ENCODE measurements at regions not wholly inside any gene's neighbourhood (a gene's known extent, or its start where the extent isn't known, plus 50 kb on each side); places are given as distances from the start of the nearest gene placed in this dataset.
"Not testable (repeated sequence)": the region's sequence is repeated elsewhere in the genome, so short reads cannot be mapped to it uniquely, and the experiment has no call there.

DNA sequence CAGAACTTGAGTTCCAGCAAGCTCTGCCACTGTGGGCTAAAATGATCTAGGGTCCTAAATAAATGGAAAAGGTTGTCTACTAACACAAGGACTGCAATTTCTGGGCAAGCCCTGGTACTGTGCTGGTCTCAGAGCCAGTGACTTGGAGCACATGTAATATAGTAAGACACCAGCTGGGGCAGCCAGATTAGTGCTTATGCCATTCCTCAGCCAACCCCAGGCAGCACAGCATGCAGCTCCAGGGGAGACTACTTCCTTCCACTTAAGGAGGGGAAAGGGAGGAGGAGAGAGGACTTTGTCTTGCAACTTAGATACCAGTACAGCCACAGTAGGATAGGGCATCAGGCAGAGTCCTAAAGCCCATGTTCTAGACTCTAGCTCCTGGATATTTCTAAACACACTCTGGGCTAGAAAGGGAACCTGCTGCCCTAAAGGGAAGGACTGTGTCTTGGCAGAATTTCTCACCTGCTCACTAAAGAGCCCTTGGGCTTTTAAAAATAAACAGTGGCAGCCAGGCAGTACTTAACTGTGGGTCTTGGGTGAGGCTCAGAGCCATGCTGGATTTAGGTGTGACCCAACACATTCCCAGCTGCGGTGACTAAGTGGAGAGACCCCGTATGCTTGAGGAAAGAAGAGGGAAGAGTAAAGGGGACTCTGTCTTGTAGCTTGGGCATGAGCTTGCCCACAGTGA is 223.7 kb upstream of the BCHE start:
- DNase-seq (ENCODE audit: low spot score): no peak

DNA sequence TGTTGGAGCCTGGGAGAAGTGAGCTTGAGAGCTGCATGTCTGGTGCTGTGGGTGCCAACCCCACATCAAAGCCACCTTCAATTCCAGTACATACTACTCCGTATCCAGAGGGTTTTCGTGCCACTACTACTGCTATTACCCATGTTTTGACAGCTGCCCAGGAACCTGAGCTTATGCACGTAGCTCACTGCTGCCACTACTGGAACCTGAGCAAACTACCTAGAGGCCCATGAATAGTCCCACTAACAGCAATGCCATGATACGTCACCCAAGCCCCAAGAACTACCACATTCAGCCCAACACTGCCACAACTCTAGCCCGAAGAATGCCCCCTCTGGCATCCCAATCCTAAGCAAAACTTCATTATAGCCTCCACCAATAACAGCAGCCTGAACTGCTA is 215.2 kb upstream of the BCHE start:
- DNase-seq (ENCODE audit: low spot score): no peak

DNA sequence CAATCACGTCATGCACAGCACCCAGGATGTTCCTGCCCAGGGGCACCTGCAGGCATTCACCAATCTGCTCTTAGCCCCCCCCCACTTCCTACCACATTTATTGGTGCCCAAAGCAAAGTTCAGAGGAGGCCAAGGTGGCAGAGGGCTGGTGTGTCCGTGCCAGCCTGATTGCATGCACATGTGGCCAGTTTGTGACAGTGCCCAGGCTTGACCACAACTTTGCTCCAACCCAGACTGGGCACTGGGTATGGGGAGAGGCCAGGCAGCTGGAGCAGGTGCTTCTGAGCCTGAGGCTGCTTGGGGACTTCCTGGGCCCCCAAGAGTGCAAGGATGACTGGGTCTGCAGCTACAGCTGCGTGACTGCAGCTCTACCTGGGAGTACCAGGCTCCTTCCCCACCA is 192.3 kb upstream of the BCHE start:
- no peak for DNase-seq (ENCODE audit: low spot score)

DNA sequence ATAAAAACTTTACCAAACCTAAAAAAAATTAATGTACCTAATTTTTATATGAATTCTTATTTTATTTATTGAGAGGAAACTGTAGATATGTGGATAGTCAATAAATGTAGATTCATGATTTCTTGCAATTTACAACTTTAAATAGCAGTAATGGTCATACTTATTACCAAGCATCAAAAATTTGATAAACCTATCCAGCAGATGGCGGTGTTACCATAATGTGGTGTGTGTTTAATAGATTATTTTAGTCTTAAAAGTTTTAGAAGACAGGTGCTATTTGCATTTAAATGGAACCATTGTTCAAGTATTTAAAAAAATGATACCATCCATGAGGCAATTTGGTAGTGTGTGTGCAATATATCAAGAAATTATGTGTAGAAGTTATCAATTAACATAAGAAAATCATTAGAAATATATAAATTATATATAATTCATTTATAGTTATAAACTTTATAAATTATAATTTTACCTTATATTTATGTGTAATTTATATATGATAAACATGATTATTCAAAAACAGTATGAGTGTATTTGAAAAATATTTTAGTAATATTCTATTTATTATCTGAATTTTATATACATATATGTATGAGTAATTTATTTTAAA is 176.0 kb upstream of the BCHE start:
- peak; percentile 38 for DNase-seq (ENCODE audit: low spot score)

DNA sequence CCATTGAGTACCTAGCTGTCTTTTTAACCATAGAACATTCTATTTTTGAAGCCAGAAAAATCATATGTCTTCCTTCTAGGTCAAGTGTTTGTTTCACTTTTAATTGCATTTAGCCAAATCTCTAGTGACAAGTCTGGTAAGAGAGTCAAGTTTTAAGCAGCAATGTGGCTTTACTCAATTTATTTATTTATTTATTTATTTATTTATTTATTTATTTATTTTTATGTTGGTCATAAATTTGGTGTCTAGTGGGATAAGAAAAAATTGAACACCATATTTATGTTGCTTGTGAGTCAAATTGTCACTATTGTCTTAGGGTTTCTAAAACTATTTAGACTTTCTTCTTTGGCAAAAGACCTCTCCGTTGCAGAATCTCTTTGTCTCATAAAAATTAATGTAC is 174.5 kb upstream of the BCHE start:
- DNase-seq (ENCODE audit: low spot score): no peak

DNA sequence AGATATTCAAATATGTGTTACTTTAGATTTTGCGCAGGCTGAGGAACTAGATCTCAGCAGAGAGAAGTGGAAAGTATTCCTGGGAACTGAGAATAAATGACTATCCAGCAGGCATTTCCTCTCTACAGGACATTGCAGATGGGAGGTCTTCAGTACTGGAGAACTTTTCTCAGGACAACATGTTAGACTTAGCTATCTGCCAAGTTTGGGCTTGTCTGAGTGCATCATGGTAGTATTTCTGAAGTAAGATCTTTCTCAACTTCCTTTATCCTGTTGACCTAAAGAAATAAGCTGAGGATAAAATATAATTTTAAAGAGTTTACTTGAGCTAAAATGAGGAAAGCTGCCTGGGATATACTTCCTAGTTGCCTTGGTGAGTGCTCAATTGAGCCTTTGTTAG is 167.9 kb upstream of the BCHE start:
- no peak for DNase-seq (ENCODE audit: low spot score)

DNA sequence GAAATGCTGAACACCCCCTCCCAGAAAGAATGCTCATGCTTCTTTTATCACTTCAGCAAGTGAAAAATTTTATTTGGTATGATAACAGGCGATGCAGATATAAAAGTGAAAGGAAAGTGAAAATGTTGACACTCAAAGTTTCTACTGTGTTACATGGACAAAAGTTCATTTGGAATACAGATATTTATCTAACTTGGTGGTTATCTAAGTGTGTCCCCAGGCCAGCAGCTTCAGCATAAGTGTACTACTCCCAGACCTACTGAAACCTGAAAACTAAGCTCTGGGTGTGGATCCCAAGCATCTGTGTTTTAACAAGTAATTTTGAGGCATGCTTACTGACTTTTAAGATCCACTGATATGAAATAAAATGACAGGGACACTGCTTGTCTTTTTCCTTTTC is 157.1 kb upstream of the BCHE start:
- no peak for DNase-seq (ENCODE audit: low spot score)

DNA sequence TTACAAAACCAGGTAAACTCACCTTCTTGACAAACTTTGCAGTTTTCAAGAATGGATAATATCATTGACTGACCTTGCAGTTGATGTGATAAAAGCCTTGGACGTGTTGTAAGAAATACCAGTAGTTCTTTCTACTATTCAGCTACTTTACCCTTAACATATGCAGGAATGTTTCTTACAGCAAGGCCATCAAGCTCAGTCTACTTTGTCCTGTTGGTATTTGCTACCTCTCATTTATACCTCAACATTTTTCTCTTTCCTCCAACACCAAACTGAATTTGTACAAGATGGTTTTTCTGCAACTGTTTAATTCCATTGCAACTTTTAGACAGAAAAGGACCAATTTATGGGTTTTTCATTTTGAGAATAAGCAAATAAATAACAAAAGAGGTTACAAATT is 147.4 kb upstream of the BCHE start:
- no peak for DNase-seq (ENCODE audit: low spot score)

DNA sequence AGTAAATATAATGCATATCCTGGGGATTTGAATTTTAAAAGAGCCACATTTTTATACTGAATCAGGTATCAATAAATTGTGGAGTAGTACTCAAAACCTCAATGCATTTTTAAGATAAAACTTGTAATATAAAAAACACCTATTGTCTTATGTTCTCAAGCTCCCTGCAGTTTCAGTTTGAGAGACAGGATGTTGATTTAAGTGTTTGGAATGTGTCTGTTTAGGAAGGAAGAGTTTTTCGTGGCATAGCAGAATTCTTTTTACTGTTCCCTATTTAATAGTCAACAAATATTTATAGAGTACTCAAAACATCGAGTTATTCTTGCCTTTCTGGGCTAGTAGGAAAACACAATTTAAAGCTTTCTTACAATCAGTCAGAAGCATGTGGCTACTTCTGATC is 146.1 kb upstream of the BCHE start:
- no peak for DNase-seq (ENCODE audit: low spot score)

DNA sequence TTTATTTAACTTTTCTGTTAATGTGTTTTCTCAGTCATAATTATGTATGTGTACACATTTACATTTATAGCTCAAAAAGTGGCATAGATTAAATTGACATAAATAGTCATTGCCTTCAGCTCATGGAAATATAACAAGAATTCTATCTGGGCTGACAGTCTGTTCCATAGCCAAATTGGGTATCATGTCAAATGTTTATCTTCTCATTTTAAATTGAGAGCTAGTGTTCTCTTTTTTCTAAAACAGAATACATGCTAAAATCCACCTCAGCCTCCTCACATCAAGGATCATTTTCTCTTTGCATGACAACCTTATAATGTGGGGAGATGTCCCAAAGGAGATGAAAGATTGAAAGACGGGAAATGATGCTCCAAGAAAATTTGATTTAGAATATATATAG is 144.1 kb upstream of the BCHE start:
- DNase-seq (ENCODE audit: low spot score): no peak

DNA sequence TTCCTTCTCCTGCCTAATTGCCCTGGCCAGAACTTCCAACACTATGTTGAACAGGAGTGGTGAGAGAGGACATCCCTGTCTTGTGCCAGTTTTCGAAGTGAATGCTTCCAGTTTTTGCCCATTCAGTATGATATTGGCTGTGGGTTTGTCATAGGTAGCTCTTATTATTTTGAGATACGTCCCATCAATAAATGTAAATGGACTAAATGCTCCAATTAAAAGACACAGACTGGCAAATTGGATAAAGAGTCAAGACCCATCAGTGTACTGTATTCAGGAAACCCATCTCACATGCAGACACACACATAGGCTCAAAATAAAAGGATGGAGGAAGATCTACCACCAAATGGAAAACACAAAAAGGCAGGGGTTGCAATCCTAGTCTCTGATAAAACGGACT is 123.6 kb upstream of the BCHE start:
- not testable (repeated sequence) for DNase-seq (ENCODE audit: low spot score)

DNA sequence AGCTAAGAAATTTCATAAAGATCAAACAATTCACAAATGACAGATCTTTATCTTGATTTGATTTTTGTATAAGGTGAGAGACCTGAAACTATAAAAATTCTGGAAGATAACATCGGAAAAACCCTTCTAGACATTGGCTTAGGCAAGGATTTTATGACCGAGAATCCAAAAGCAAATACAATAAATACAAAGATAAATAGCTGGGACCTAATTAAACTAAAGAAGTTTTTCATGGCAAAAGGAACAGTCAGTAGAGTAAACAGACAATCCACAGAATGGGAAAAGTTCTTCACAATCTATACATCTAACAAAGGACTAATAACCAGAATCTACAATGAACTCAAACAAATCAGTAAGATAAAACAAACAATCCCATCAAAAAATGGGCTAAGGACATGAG is 116.9 kb upstream of the BCHE start:
- DNase-seq (ENCODE audit: low spot score): no peak

DNA sequence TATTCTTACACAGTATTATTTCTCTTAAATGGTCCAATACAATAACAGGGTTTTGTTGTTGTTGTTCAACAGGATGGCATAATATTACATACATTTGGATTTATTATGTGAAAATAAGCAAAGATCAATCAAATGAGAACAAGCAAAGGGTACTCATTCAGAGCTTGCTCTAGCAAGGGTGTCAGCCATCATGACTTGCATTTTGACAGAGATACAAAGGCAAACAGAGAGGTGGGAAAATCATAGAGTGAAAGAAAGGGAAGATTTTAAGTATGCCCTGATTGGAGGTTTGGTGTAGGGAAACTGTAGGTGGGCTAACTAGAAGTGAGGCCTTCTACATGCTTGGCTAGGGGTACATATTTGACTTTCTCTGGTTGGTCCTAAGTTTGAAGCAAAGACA is 109.1 kb upstream of the BCHE start:
- no peak for DNase-seq (ENCODE audit: low spot score)

DNA sequence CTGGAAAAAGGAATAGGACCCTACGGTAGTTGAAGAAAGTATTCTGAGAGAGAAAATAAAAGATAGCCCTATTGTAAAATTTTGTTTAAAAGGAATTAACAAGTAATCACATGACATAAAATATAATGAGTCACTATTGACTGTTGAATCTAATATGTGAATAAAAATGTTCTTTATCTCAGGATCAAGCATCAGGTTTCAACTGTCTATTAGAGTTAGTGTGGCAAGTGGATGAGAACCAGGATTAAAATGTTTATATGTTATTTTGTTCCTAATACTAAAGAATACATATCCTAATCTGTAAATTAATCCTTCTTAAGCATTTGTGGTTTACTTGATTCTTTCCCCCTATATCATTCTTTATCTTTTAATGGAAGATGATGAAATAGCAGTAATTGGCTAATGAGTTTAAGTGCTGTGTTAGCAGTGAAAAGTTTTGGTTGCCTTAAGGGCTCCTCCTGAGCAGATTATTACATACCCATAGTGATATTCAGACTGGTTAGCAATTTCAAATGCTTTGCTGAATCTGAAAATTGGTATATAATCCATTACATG is 101.8 kb upstream of the BCHE start:
- no peak for DNase-seq (ENCODE audit: low spot score)

DNA sequence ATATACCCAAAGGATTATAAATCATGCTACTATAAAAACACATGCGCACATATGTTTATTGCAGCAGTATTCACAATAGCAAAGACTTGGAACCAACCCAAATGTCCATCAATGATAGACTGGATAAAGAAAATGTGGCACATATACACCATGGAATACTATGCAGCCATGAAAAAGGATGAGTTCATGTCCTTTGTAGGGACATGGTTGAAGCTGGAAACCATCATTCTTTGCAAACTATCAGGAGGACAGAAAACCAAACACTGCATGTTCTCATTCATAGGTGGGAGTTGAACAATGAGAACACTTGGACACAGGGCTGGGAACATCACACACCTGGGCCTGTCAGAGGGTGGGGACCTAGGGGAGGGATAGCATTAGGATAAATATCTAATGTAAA is 98.9 kb upstream of the BCHE start:
- DNase-seq (ENCODE audit: low spot score): not testable (repeated sequence)

DNA sequence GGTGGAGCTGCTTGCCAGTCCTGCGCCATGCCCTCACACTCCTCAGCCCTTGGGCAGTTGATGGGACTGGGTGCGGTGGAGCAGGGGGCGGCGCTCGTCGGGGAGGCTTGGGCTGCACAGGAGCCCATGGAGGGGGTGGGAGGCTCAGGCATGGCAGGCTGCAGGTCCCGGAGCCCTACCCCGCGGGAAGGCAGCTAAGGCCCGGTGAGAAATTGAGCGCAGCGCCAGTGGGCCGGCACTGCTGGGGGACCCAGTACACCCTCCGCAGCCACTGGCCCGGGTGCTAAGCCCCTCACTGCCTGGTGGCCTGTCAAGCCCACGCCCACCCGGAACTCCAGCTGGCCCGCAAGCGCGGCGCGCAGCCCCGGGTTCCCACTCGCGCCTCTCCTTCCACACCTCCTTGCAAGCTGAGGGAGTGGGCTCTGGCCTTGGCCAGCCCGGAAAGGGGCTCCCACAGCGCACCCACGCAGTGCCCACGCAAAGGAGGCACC is 87.1 kb upstream of the BCHE start:
- not testable (repeated sequence) for DNase-seq (ENCODE audit: low spot score)

DNA sequence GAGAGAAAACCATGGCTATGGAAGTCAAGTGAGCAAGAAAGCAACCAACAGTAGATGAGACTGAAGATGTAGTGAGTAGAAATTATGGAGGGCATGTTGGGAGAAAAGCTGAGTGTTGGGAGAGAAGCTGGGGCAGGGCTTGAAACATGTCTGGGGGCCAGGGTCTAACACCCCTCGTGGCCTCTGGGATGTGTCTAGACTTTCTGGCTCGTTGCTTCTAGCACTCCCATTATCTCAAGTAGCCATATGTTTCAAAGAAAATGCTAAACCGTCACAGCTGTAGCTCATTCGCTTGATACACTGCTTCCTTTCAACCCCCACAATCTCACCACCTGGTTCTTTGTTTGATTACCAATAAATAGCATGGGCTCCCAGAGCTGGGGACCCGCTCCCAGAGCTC is 83.8 kb upstream of the BCHE start:
- no peak for DNase-seq (ENCODE audit: low spot score)

DNA sequence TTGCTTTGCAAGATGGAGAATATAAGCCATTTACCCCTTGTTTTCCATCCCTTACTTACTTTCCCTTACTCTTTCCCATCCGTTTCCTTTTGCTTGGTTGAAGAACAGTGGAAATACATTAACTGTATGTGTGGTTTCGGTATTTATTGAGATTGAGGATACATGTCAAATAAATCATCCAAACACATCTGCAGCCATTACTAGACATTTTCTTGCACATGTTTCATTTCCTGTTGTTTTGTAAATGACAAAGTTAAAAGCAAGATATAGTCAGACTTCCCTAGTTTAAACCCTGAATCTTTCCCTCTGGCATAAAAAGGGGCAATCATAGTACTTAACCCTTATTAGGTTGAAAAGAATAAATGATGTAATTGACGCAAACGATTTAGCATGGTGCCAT is 82.1 kb upstream of the BCHE start:
- no peak for DNase-seq (ENCODE audit: low spot score)

DNA sequence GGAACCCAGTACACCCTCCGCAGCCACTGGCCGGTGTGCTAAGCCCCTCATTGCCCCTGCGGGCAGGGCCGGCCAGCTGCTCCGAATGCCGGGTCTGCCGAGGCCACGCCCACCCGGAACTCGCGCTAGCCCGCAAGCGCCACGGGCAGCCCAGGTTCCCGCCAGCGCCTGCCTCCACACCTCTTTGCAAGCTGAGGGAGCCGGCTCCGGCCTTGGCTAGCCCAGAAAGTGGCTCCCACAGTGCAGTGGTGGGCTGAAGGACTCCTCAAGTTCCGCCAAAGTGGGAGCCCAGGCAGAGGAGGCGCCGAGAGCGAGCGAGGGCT is 81.4 kb upstream of the BCHE start:
- DNase-seq (ENCODE audit: low spot score): no peak

DNA sequence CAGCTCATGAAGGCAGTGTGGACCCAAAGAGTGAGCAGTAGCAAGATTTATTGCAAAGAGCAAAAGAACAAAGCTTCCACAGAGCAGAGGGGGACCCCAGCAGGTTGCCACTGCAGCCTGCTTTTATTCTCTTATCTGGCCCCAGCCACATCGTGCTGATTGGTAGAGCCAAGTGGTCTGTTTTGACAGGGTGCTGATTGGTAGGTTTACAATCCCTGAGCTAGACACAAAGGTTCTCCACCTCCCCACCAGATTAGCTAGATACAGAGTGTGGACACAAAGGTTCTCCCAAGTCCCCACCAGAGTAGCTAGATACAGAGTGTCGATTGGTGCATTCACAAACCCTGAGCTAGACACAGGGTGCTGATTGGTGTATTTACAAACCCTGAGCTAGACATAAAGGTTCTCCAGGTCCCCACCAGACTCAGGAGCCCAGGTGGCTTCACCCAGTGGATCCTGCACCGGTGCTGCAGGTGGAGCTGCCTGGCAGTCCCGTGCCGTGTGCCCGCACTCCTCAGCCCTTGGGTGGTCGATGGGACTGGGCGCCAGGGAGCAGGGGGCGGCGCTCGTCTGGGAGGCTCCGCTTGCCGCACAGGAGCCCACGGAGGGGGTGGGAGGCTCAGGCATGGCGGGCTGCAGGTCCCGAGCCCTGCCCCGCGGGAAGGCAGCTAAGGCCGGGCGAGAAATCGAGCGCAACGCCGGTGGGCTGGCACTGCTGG is 80.9 kb upstream of the BCHE start:
- not testable (repeated sequence) for DNase-seq (ENCODE audit: low spot score)

DNA sequence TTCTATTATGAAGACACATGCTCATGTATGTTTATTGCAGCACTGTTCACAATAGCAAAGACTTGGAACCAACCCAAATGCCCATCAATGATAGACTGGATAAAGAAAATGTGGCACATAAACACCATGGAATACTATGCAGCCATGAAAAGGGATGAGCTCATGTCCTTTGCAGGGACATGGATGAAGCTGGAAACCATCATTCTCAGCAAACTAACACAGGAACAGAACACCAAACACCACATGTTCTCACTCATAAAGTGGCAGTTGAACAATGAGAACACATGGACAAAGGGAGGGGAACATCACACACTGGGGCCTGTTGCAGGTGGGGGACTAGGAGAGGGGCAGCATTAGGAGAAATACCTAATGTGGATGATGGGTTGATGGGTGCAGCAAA is 77.9 kb upstream of the BCHE start:
- DNase-seq (ENCODE audit: low spot score): not testable (repeated sequence)

DNA sequence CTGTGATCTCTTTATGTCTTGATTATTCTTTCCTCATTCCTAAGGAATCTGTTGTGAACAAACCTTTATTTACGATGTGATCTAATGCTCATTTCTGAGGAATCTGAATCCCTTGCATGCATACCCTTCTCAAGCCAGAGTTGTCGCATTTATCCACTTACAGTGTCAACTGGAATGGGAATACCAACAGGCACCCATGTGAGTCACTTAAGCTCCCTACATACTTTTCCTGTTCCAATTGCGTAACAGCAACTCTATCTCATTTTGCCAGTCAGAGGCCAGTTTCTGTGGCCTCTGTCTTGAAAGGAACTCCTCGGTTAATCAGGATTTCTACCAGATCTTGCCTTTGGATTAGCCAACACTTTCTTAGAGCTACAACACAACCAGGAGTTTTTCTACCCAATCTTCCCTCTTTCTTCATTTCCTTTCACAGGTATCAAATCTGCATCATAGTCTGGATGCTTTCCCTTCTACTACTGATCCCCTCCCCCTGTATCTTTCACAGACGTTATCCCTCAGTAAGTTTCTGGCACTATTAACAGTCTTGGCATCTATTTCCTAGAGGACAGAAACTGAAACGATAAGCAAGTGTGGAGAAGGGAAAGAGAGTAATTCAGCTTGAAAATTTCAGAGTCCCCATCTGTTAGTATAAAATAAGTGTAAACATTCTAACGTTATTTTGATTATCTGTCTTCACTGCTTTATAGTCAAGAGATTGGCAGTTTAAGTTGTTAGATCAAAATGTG is 66.8 kb upstream of the BCHE start:
- DNase-seq (ENCODE audit: low spot score): no peak

DNA sequence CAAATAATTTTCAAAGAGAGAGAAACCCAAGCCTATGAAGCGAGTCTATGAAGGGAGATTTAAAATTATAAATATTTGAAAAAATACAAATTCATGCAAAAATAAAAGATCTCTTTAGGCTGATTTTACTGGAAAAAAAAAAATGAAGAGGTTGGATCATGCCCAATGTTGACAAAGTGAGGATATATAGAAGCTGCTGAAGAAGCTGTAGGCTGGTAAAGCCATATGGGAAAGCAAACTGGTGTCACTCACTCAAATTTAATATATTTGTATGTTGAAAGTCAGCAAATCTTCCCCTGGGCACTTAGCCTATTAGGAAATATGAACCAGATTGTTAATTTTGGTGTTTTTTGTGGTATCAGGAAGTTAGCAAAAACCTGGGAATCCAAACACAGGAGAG is 61.8 kb upstream of the BCHE start:
- no peak for DNase-seq (ENCODE audit: low spot score)

Data from pons (tissue), 1 donor.